ENCODE measurements at regions not wholly inside any gene's neighbourhood (a gene's known extent, or its start where the extent isn't known, plus 50 kb on each side); places are given as distances from the start of the nearest gene placed in this dataset.

DNA sequence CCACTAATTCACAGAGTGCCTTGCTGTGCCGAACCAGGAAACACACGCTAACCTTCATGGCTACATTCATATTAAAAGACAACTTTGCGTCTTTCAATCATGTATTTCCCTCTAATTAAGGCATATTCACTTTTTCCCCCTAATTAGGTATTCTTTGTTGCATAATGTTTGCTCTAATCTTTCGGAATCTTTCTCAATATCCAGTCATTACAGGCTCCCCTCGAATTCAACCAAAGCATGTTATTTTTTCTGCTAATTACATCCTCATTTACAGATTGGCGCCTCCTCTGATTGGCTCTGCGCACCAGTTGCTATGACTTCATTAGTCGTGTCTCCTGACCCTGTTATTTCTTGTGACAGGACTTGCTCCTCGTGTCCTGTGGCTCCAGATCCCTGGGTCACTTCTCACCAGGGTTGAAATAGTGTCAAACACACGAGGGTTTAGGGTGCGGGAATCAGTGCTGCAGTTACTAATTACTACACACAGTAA, 226.7 kb upstream of the TSHZ3 start:
- H3K27me3 Mint-ChIP-seq, result no peaks in the 10 kb centered on the region
- H3K36me3 Mint-ChIP-seq (ENCODE audit: low read depth), result no peaks in the 10 kb centered on the region
- no peak overlapping the region for H3K4me3 Mint-ChIP-seq
- TF ChIP-seq, protein P1, sequence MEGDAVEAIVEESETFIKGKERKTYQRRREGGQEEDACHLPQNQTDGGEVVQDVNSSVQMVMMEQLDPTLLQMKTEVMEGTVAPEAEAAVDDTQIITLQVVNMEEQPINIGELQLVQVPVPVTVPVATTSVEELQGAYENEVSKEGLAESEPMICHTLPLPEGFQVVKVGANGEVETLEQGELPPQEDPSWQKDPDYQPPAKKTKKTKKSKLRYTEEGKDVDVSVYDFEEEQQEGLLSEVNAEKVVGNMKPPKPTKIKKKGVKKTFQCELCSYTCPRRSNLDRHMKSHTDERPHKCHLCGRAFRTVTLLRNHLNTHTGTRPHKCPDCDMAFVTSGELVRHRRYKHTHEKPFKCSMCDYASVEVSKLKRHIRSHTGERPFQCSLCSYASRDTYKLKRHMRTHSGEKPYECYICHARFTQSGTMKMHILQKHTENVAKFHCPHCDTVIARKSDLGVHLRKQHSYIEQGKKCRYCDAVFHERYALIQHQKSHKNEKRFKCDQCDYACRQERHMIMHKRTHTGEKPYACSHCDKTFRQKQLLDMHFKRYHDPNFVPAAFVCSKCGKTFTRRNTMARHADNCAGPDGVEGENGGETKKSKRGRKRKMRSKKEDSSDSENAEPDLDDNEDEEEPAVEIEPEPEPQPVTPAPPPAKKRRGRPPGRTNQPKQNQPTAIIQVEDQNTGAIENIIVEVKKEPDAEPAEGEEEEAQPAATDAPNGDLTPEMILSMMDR (IDR thresholded peaks at IDR 0.05), result no peak
- ChIA-PET POLR2A (no interaction called here), CTCF (no interaction called here)
- ATAC-seq (ENCODE audit: low read depth) (no peak), DNase-seq (no peak)
- H3K4me1 Mint-ChIP-seq, result no peaks in the 10 kb centered on the region
- H3K9me3 Mint-ChIP-seq, result no peaks in the 10 kb centered on the region
- intact Hi-C loops (cut with micrococcal nuclease), result no loop called here
- no peak overlapping the region for H3K27ac Mint-ChIP-seq

DNA sequence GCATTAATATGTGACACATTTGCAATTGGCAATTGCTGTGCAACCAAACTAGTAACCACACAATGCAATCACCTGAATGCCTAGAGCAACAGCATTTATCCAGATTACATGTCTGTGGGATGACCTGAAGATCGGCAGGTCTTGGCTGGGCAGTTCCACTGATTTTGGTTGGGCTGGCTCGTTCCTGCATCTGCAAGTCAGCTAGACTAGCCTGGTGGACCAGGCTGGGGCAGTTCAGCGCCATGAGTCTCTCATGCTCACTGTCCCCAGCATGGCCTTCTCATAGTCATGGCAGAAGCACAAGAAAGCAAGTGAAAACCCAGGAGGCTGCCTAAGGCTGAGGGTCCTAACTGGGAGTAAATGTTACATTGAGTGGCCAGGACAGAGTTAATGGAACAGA, 229.1 kb upstream of the TSHZ3 start:
- no peaks in the 10 kb centered on the region for H3K36me3 Mint-ChIP-seq (ENCODE audit: low read depth)
- no peak overlapping the region for H3K4me3 Mint-ChIP-seq
- POLR2A ChIA-PET, result no interaction called here
- no peaks in the 10 kb centered on the region for H3K4me1 Mint-ChIP-seq
- H3K27ac Mint-ChIP-seq, result no peak overlapping the region
- TF ChIP-seq, protein P1 (IDR thresholded peaks at IDR 0.05), result no peak
- intact Hi-C loops (cut with micrococcal nuclease), result no loop called here
- CTCF ChIA-PET, result no interaction called here
- no peak for ATAC-seq (ENCODE audit: low read depth)
- no peaks in the 10 kb centered on the region for H3K9me3 Mint-ChIP-seq
- H3K27me3 Mint-ChIP-seq, result no peaks in the 10 kb centered on the region
- no peak for DNase-seq

DNA sequence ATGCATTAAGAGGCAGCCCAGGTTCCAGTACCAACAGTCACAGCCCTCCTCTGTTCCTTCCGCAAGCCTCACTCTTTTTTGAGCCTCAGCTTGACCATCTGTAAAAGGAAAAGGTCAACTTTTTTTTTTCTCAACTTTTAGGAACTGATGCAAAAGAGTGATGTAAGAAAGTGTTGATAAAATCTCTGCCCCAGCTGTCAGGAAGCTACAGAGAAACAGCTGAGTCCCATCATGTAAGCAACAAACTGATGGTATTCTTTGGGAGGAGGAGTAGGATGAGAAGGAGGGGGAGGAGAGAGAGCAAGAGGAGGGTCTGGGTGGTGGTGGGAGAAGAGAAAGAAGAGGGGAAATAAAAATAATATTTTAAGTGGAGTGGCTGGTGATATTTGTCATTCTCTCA, 233.9 kb upstream of the TSHZ3 start:
- H3K27me3 Mint-ChIP-seq, result no peaks in the 10 kb centered on the region
- H3K27ac Mint-ChIP-seq, result no peak overlapping the region
- H3K4me1 Mint-ChIP-seq, result no peaks in the 10 kb centered on the region
- ATAC-seq (ENCODE audit: low read depth) (no peak), DNase-seq (no peak)
- no peaks in the 10 kb centered on the region for H3K9me3 Mint-ChIP-seq
- H3K4me3 Mint-ChIP-seq, result no peak overlapping the region
- POLR2A ChIA-PET, result no interaction called here
- intact Hi-C loops (cut with micrococcal nuclease), result no loop called here
- no peaks in the 10 kb centered on the region for H3K36me3 Mint-ChIP-seq (ENCODE audit: low read depth)
- CTCF ChIA-PET, result no interaction called here
- TF ChIP-seq, protein P1 (IDR thresholded peaks at IDR 0.05), result no peak

DNA sequence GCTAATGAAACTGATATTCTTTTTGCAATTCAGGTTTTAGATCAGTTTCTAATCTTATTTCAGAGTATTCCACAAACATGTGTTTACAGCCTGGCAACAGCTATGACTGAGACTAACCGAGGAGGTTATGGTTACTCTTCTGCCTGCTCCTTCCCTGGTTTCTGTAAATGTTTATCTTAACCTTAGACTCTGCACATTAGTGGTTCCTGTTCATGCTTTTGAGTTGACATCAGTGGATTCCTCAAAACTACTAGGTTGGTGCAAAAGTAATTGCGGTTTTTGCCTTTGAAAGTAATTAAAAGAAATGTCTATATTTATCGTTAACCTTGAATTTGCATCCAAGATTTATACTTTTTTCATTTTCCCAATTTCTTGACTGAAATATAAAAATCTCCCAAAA, 237.0 kb upstream of the TSHZ3 start:
- CTCF ChIA-PET, result no interaction called here
- no peak overlapping the region for H3K27ac Mint-ChIP-seq
- H3K9me3 Mint-ChIP-seq, result peaks cover 4% of the 10 kb centered on the region
- DNase-seq (no peak), ATAC-seq (ENCODE audit: low read depth) (no peak)
- POLR2A ChIA-PET, result no interaction called here
- no peaks in the 10 kb centered on the region for H3K36me3 Mint-ChIP-seq (ENCODE audit: low read depth)
- intact Hi-C loops (cut with micrococcal nuclease), result no loop called here
- no peaks in the 10 kb centered on the region for H3K4me1 Mint-ChIP-seq
- H3K4me3 Mint-ChIP-seq, result no peak overlapping the region
- H3K27me3 Mint-ChIP-seq, result no peaks in the 10 kb centered on the region
- TF ChIP-seq, protein P1 (IDR thresholded peaks at IDR 0.05), result no peak

DNA sequence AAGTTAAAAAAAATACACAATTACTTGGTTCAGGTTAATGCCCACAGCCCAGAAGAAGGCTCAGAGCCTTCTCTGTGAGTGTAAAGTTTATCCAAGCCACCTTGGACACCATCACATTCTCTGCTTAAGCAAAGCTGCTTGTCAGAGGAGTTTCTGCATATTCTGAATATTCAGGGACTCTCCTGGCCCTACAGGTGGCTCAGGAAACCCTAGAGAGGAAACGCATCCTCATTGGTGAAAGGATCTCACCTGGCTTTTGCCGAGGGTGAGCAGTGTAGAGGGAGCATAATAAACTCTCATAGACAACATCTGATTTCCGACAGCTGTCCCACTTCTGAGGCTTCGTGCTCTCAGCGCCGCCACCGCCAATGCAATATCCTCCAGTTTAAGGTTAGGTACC, 239.9 kb upstream of the TSHZ3 start:
- H3K36me3 Mint-ChIP-seq (ENCODE audit: low read depth), result no peaks in the 10 kb centered on the region
- DNase-seq, result no peak
- no peak for ATAC-seq (ENCODE audit: low read depth)
- ChIA-PET POLR2A (no interaction called here), CTCF (no interaction called here)
- H3K27me3 Mint-ChIP-seq, result no peaks in the 10 kb centered on the region
- H3K27ac Mint-ChIP-seq, result no peak overlapping the region
- intact Hi-C loops (cut with micrococcal nuclease), result no loop called here
- no peaks in the 10 kb centered on the region for H3K4me1 Mint-ChIP-seq
- TF ChIP-seq, protein P1 (IDR thresholded peaks at IDR 0.05), result no peak
- H3K9me3 Mint-ChIP-seq, result peaks cover 6% of the 10 kb centered on the region
- H3K4me3 Mint-ChIP-seq, result no peak overlapping the region
